H1 (cell line): ENCODE measurements at regions not wholly inside any gene's neighbourhood (a gene's known extent, or its start where the extent isn't known, plus 50 kb on each side); places are given as distances from the start of the nearest gene placed in this dataset.

ENCODE experiments used
- CTCF ChIA-PET: fragments of 300-600 bp; sonication (Branson Sonifier 250); formaldehyde crosslinking; loops from one replicate; lab custom pipeline; 2021; ENCODE audit not compliant: partially characterized antibody; lab: Charles Lee
- POLR2A ChIA-PET: fragments of 300-600 bp; sonication (Branson Sonifier 250); formaldehyde crosslinking; loops from one replicate; lab custom pipeline; 2021; ENCODE audit warnings: inconsistent platforms; ENCODE audit not compliant: partially characterized antibody; lab: Charles Lee
- DNase-seq, 2 experiments: peaks; one replicate each; pipeline versions ENCODE4 v3.0.0 to v3.0.0-alpha.2; 2010 to 2022; ENCODE audit warnings: low spot score in 2 of 2, low read depth in 1 of 2, mixed read lengths in 1 of 2
- FAIRE-seq: peaks from 2 replicates; lab custom pipeline; 2011; peaks lifted over from hg19 to GRCh38; lab: Jason Lieb, UNC
- H2AFZ ChIP-seq: 2 replicates; pipeline ENCODE4 v1.8.1; 2012; ENCODE audit warnings: low read length, inconsistent platforms
- H2AK5ac ChIP-seq: 2 replicates; pipeline ENCODE4 v1.6.1; 2013; ENCODE audit warnings: low read depth, low read length
- H2BK120ac ChIP-seq: replicated peaks from 2 replicates; pipeline ENCODE3; 2013; ENCODE audit warnings: low read depth, low read length, inconsistent platforms
- H2BK12ac ChIP-seq: 2 replicates; pipeline ENCODE4 v1.6.1; 2013; ENCODE audit warnings: low read depth, low read length
- H2BK15ac ChIP-seq: 2 replicates; pipeline ENCODE4 v1.6.1; 2013; ENCODE audit warnings: low read length
- H2BK20ac ChIP-seq: 2 replicates; pipeline ENCODE4 v1.6.1; 2013; ENCODE audit warnings: low read length
- H2BK5ac ChIP-seq: 2 replicates; pipeline ENCODE4 v1.6.1; 2013; ENCODE audit warnings: low read depth, low read length
- H3K14ac ChIP-seq: 2 replicates; pipeline ENCODE4 v1.6.1; 2013; ENCODE audit warnings: inconsistent platforms; ENCODE audit not compliant: insufficient read length
- H3K18ac ChIP-seq: 2 replicates; pipeline ENCODE4 v1.6.1; 2013; ENCODE audit warnings: low read length; ENCODE audit errors: extremely low read depth
- H3K23ac ChIP-seq: 2 replicates; pipeline ENCODE4 v1.6.1; 2013; ENCODE audit warnings: inconsistent platforms; ENCODE audit not compliant: insufficient read length
- H3K23me2 ChIP-seq: 2 replicates; pipeline ENCODE4 v1.6.1; 2013; ENCODE audit warnings: low read depth, low read length
- H3K27ac ChIP-seq: 2 replicates; pipeline ENCODE4 v1.6.1; 2011; ENCODE audit warnings: low read depth, low read length, inconsistent platforms
- H3K27me3 ChIP-seq, 4 experiments: replicated peaks in 1 of 4; 1 replicate in 1 of 4; 2 replicates in 3 of 4; pipeline versions ENCODE4 v1.6.1 to v1.8.1; 2011 to 2013; ENCODE audit warnings: low read length in 3 of 4, mild to moderate bottlenecking in 3 of 4, inconsistent platforms in 2 of 4, mixed read lengths in 2 of 4, moderate library complexity in 1 of 4; ENCODE audit not compliant: control insufficient read depth in 3 of 4, insufficient read depth in 3 of 4; ENCODE audit errors: extremely low read depth in 1 of 4
- H3K36me3 ChIP-seq, 4 experiments: 2 replicates each; pipeline versions ENCODE4 v1.6.1 to v1.8.1; 2011 to 2013; ENCODE audit warnings: mild to moderate bottlenecking in 4 of 4, low read length in 3 of 4, moderate library complexity in 2 of 4, control low read depth in 1 of 4, inconsistent platforms in 1 of 4; ENCODE audit not compliant: insufficient read depth in 4 of 4, control insufficient read depth in 2 of 4
- H3K4ac ChIP-seq: replicated peaks from 2 replicates; pipeline ENCODE3; 2013; ENCODE audit warnings: low read length, low read depth, mixed read lengths, inconsistent platforms; ENCODE audit not compliant: insufficient read length
- H3K4me1 ChIP-seq, 4 experiments: replicated peaks in 1 of 4; 1 replicate in 1 of 4; 2 replicates in 3 of 4; pipeline versions ENCODE4 v1.6.1 to v1.8.1; 2011 to 2013; ENCODE audit warnings: low read length in 3 of 4, inconsistent platforms in 2 of 4, mixed read lengths in 1 of 4; ENCODE audit not compliant: insufficient read depth in 4 of 4, control insufficient read depth in 3 of 4
- H3K4me2 ChIP-seq, 2 experiments: 2 replicates each; pipeline versions ENCODE4 v1.6.1 to v1.8.1; 2011 to 2013; ENCODE audit warnings: low read depth in 2 of 2, low read length in 2 of 2, control low read depth in 1 of 2, inconsistent platforms in 1 of 2, mild to moderate bottlenecking in 1 of 2; ENCODE audit not compliant: insufficient read depth in 1 of 2
- H3K4me3 ChIP-seq, 4 experiments: fragments of 200-600, 300-600 bp in 1 of 4; sonication (generic), shearing (Covaris generic), sonication (Bioruptor Twin) in 1 of 4; 2 replicates each; pipeline versions ENCODE4 v1.5.1 to v1.8.1; 2011 to 2016; ENCODE audit warnings: low read length in 4 of 4, low read depth in 3 of 4, control low read depth in 2 of 4, inconsistent platforms in 2 of 4, mild to moderate bottlenecking in 2 of 4, mixed read lengths in 1 of 4, moderate library complexity in 1 of 4; ENCODE audit not compliant: insufficient read depth in 2 of 4; ENCODE audit errors: extremely low read depth in 1 of 4
- H3K56ac ChIP-seq: replicated peaks from 2 replicates; pipeline ENCODE3; 2013; ENCODE audit warnings: low read depth, mild to moderate bottlenecking, mixed read lengths, low read length, inconsistent platforms; ENCODE audit not compliant: insufficient read length
- H3K79me1 ChIP-seq: 2 replicates; pipeline ENCODE4 v1.6.1; 2013; ENCODE audit warnings: low read depth, low read length, control low read depth
- H3K79me2 ChIP-seq, 2 experiments: 2 replicates each; pipeline versions ENCODE4 v1.6.1 to v1.8.1; 2012 to 2013; ENCODE audit warnings: low read length in 2 of 2, mild to moderate bottlenecking in 2 of 2, inconsistent platforms in 1 of 2; ENCODE audit not compliant: insufficient read depth in 2 of 2, control insufficient read depth in 1 of 2
- H3K9ac ChIP-seq, 4 experiments: replicated peaks in 1 of 4; 1 replicate in 1 of 4; 2 replicates in 3 of 4; pipeline versions ENCODE4 v1.6.1 to v1.8.1; 2011 to 2013; ENCODE audit warnings: low read depth in 3 of 4, low read length in 3 of 4, control low read depth in 2 of 4, mild to moderate bottlenecking in 2 of 4, moderate library complexity in 2 of 4, inconsistent platforms in 1 of 4; ENCODE audit errors: extremely low read depth in 1 of 4
- H3K9me3 ChIP-seq, 2 experiments: 2 replicates each; pipeline versions ENCODE4 v1.6.1 to v1.8.1; 2012 to 2013; ENCODE audit warnings: mild to moderate bottlenecking in 2 of 2, moderate library complexity in 2 of 2, control low read depth in 1 of 2, inconsistent platforms in 1 of 2, low read depth in 1 of 2, low read length in 1 of 2, mixed read lengths in 1 of 2; ENCODE audit not compliant: insufficient read depth in 2 of 2
- H4K20me1 ChIP-seq, 2 experiments: replicated peaks in 1 of 2; 2 replicates each; pipeline versions ENCODE3 to v1.8.1; 2011 to 2013; ENCODE audit warnings: inconsistent platforms in 2 of 2, low read length in 2 of 2, mild to moderate bottlenecking in 1 of 2; ENCODE audit not compliant: insufficient read depth in 2 of 2, control insufficient read depth in 1 of 2
- H4K5ac ChIP-seq: 2 replicates; pipeline ENCODE4 v1.6.1; 2013; ENCODE audit warnings: low read length, low read depth, mixed read lengths, inconsistent platforms; ENCODE audit not compliant: insufficient read length
- H4K8ac ChIP-seq: 2 replicates; pipeline ENCODE4 v1.8.0; 2013; ENCODE audit warnings: mild to moderate bottlenecking, moderate library complexity, low read length, inconsistent platforms; ENCODE audit not compliant: insufficient read depth; ENCODE audit errors: extremely low read depth
- H4K91ac ChIP-seq: replicated peaks from 2 replicates; pipeline ENCODE3; 2013; ENCODE audit warnings: low read length, mixed read lengths, inconsistent platforms; ENCODE audit not compliant: insufficient read length
- BACH1 ChIP-seq: IDR thresholded peaks from 2 replicates; pipeline ENCODE4 v1.6.1; 2012; ENCODE audit warnings: low read length, improper control_type of control experiment
- BRCA1 ChIP-seq: IDR thresholded peaks from 2 replicates; pipeline ENCODE4 v1.6.1; 2012; ENCODE audit warnings: low read depth, low read length, improper control_type of control experiment
- CREB1 ChIP-seq: IDR thresholded peaks from 2 replicates; pipeline ENCODE4 v1.6.1; 2012; ENCODE audit warnings: inconsistent platforms
- GABPA ChIP-seq: IDR thresholded peaks from 2 replicates; pipeline ENCODE4 v1.6.1; 2011; ENCODE audit warnings: mild to moderate bottlenecking, low read length, moderate library complexity, borderline replicate concordance; ENCODE audit not compliant: insufficient read depth
- KDM4A ChIP-seq: IDR thresholded peaks from one replicate; pipeline ENCODE4 v1.7.1; 2012; ENCODE audit warnings: low read depth, mild to moderate bottlenecking, moderate library complexity, low read length, inconsistent platforms; ENCODE audit not compliant: severe bottlenecking
- POLR2AphosphoS5 ChIP-seq: IDR thresholded peaks from 2 replicates; pipeline ENCODE4 v1.6.1; 2011; ENCODE audit warnings: low read depth, low read length
- POU5F1 ChIP-seq: IDR thresholded peaks from 2 replicates; pipeline ENCODE4 v1.6.1; 2011; ENCODE audit warnings: low read depth, mild to moderate bottlenecking, low read length, moderate library complexity
- RBBP5 ChIP-seq: IDR thresholded peaks from 2 replicates; pipeline ENCODE4 v1.7.1; 2012; ENCODE audit warnings: low read depth, mild to moderate bottlenecking, inconsistent platforms, low read length, moderate library complexity, borderline replicate concordance
- SIRT6 ChIP-seq: IDR thresholded peaks from one replicate; pipeline ENCODE4 v1.7.1; 2012; ENCODE audit warnings: low read length, inconsistent platforms
- TBP ChIP-seq: IDR thresholded peaks from 2 replicates; pipeline ENCODE4 v1.6.1; 2011; ENCODE audit warnings: low read depth, low read length, improper control_type of control experiment
- TCF12 ChIP-seq: IDR thresholded peaks from 2 replicates; pipeline ENCODE4 v1.6.1; 2011; ENCODE audit warnings: low read depth, mild to moderate bottlenecking, low read length
- WGBS, 2 experiments: shearing (Covaris generic) in 1 of 2; methylation state at CpG; one replicate each; pipeline versions ENCODE4 v1.1.6 to v1.1.7; 2013 to 2015; ENCODE audit warnings: low lambda C conversion rate in 2 of 2, mixed read lengths in 2 of 2, inconsistent platforms in 1 of 2, low coverage in 1 of 2, missing lambda C conversion rate in 1 of 2; ENCODE audit not compliant: insufficient replicate concordance in 2 of 2, insufficient coverage in 1 of 2, insufficient read length in 1 of 2; ENCODE audit errors: extremely low coverage in 1 of 2, missing lambda C conversion rate in 1 of 2; 5-methylcytosine and 5-hydroxymethylcytosine counted together
- TF ChIP-seq, protein P1 (sequence below): IDR thresholded peaks from 2 replicates; pipeline ENCODE4 v1.6.1; 2011; ENCODE audit warnings: low read depth, mild to moderate bottlenecking, low read length; ENCODE audit not compliant: insufficient read depth
- TF ChIP-seq, protein P2 (sequence below), 3 experiments: IDR thresholded peaks; 1 replicate in 2 of 3; 2 replicates in 1 of 3; pipeline versions ENCODE4 v1.5.1 to v1.6.1; 2011; ENCODE audit warnings: low read length in 3 of 3, mild to moderate bottlenecking in 3 of 3, inconsistent platforms in 2 of 3, low read depth in 1 of 3, moderate library complexity in 1 of 3; ENCODE audit not compliant: insufficient read depth in 1 of 3; ENCODE audit errors: control extremely low read depth in 1 of 3

DNA sequence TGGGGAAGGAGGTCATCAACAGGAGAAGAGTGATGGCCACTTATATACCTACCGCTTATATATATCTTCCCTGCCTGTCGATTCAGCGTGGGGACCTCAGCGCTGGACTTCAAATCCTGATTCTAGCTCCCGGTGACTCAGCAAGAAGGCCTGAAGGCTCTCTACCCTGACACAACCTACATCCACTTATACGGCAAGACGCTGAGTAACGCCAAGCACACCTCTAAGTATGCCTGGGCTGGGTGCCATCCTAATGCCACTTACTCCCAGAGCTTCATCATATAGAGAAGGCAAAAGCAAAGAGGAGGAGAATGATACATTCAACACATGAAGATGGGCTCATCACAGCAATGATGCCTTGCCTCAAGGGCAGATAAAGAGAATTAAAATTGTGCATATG lies 198.3 kb downstream of the CHIC2 start:
- peaks cover 0 to 7% (median under 1%) of the 10 kb centered on the region in 4 experiments; a peak in 1 of 7 replicates for H3K4me1 ChIP-seq
- H2BK12ac ChIP-seq = no peak overlapping the region
- no peak overlapping the region for H2BK120ac ChIP-seq
- H3K18ac ChIP-seq = no peak overlapping the region
- no peaks in the 10 kb centered on the region for H3K79me2 ChIP-seq
- no peak overlapping the region for H2BK20ac ChIP-seq
- CTCF ChIA-PET = interaction anchor here (0.9 kb wide), 1 partner anchor 368 kb away, joined by 4 read pairs; no protein-coding TSS in a partner anchor
- no peak overlapping the region for H3K14ac ChIP-seq
- H3K4me2 ChIP-seq = no peak overlapping the region
- H3K23ac ChIP-seq = no peak overlapping the region
- H3K9me3 ChIP-seq = no peaks in the 10 kb centered on the region
- H4K5ac ChIP-seq = no peak overlapping the region
- DNase-seq (no peak), FAIRE-seq (no peak)
- no peak overlapping the region for H2AK5ac ChIP-seq
- H2BK15ac ChIP-seq = no peak overlapping the region
- 0 out of 7 replicates have a peak, but pooled peaks cover 0 to 2% (median 0%) of the 10 kb centered on the region in 4 experiments for H3K27me3 ChIP-seq
- no peak overlapping the region for H2BK5ac ChIP-seq
- POLR2A ChIA-PET = no interaction called here
- no peak overlapping the region for H3K4me3 ChIP-seq
- no peaks in the 10 kb centered on the region for H3K23me2 ChIP-seq
- H4K91ac ChIP-seq = no peak overlapping the region
- H3K9ac ChIP-seq = no peak overlapping the region
- H2AFZ ChIP-seq = no peak overlapping the region
- H3K36me3 ChIP-seq = no peaks in the 10 kb centered on the region
- no peak overlapping the region for H3K4ac ChIP-seq
- H3K79me1 ChIP-seq = no peaks in the 10 kb centered on the region
- H4K20me1 ChIP-seq = no peaks in the 10 kb centered on the region
- 91% methylated on average over 8 of the region's 8 CpGs; no CpG with 5 or more reads in 1 of the 2 experiments for WGBS, 2 experiments
- no peak overlapping the region for H3K27ac ChIP-seq
- H4K8ac ChIP-seq = no peak overlapping the region
- no peak overlapping the region for H3K56ac ChIP-seq
- TF ChIP-seq CREB1 (no peak), SIRT6 (no peak), TBP (no peak), TCF12 (no peak), POLR2AphosphoS5 (no peak), RBBP5 (no peak), GABPA (no peak), BRCA1 (no peak), KDM4A (no peak), BACH1 (no peak), POU5F1 (no peak)
- TF ChIP-seq, protein P1, sequence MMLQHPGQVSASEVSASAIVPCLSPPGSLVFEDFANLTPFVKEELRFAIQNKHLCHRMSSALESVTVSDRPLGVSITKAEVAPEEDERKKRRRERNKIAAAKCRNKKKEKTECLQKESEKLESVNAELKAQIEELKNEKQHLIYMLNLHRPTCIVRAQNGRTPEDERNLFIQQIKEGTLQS = no peak
- TF ChIP-seq, protein P2, sequence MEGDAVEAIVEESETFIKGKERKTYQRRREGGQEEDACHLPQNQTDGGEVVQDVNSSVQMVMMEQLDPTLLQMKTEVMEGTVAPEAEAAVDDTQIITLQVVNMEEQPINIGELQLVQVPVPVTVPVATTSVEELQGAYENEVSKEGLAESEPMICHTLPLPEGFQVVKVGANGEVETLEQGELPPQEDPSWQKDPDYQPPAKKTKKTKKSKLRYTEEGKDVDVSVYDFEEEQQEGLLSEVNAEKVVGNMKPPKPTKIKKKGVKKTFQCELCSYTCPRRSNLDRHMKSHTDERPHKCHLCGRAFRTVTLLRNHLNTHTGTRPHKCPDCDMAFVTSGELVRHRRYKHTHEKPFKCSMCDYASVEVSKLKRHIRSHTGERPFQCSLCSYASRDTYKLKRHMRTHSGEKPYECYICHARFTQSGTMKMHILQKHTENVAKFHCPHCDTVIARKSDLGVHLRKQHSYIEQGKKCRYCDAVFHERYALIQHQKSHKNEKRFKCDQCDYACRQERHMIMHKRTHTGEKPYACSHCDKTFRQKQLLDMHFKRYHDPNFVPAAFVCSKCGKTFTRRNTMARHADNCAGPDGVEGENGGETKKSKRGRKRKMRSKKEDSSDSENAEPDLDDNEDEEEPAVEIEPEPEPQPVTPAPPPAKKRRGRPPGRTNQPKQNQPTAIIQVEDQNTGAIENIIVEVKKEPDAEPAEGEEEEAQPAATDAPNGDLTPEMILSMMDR (IDR thresholded peaks at IDR 0.05; ENCODE audit: control extremely low read depth in 1 of 3, insufficient read depth in 1 of 3, low read depth in 1 of 3, low read length in 3 of 3) = no peak
